A673 (cell line): ENCODE measurements at regions not wholly inside any gene's neighbourhood (a gene's known extent, or its start where the extent isn't known, plus 50 kb on each side); places are given as distances from the start of the nearest gene placed in this dataset.

ENCODE experiments used
- BruUV-seq: library from RNA; stranded (reverse); fragments of 400-500 nt; replicated peaks from 2 replicates; lab custom pipeline; 2021; lab: Mats Ljungman, UMichigan
- CTCF ChIA-PET: fragments of 300-600 bp; sonication (Branson Sonifier 250); formaldehyde crosslinking; loops from one replicate; lab custom pipeline; 2022; ENCODE audit warnings: antibody characterized with exemption; lab: Charles Lee
- POLR2A ChIA-PET: fragments of 300-600 bp; sonication (Branson Sonifier 250); formaldehyde crosslinking; loops from one replicate; lab custom pipeline; 2022; ENCODE audit warnings: antibody characterized with exemption; ENCODE audit not compliant: low non-redundant PET; lab: Charles Lee
- DNase-seq: peaks from one replicate; pipeline ENCODE4 v3.0.0-alpha.2; 2015; ENCODE audit warnings: low spot score
- H3K27ac ChIP-seq: fragments of 200-600 bp; sonication (generic); 2 replicates; pipeline ENCODE4 v1.5.1; 2016; ENCODE audit warnings: mixed run types, low read depth, mild to moderate bottlenecking, mixed read lengths, antibody characterized with exemption, low read length; ENCODE audit not compliant: poor library complexity, severe bottlenecking
- H3K27me3 ChIP-seq: fragments of 200-600 bp; sonication (generic); replicated peaks from 2 replicates; pipeline ENCODE4 v1.6.1; 2017; ENCODE audit warnings: mixed run types, low read depth, mild to moderate bottlenecking, mixed read lengths, antibody characterized with exemption, low read length; ENCODE audit not compliant: insufficient read depth, poor library complexity
- H3K36me3 ChIP-seq: fragments of 200-600 bp; sonication (generic); 2 replicates; pipeline ENCODE4 v1.6.1; 2016; ENCODE audit warnings: mixed run types, mild to moderate bottlenecking, mixed read lengths, antibody characterized with exemption, low read length; ENCODE audit not compliant: insufficient read depth, poor library complexity, severe bottlenecking
- H3K4me1 ChIP-seq: fragments of 200-600 bp; sonication (generic); 2 replicates; pipeline ENCODE4 v1.6.1; 2017; ENCODE audit warnings: mixed run types, mild to moderate bottlenecking, mixed read lengths, antibody characterized with exemption, low read length; ENCODE audit not compliant: insufficient read depth, poor library complexity, severe bottlenecking
- H3K4me3 ChIP-seq: fragments of 200-600 bp; sonication (generic); 2 replicates; pipeline ENCODE4 v1.5.1; 2016; ENCODE audit warnings: low read depth, mixed run types, mild to moderate bottlenecking, mixed read lengths, low read length; ENCODE audit not compliant: poor library complexity, severe bottlenecking
- H3K9me3 ChIP-seq: fragments of 200-600 bp; sonication (generic); 2 replicates; pipeline ENCODE4 v1.6.1; 2016; ENCODE audit warnings: mixed run types, low read depth, mild to moderate bottlenecking, mixed read lengths, antibody characterized with exemption, low read length; ENCODE audit not compliant: poor library complexity, severe bottlenecking
- CTCF ChIP-seq: fragments of 300-800, 200-600 bp; sonication (generic); conservative IDR thresholded peaks from 2 replicates; pipeline ENCODE4 v1.5.1; 2017; ENCODE audit warnings: low read depth, mild to moderate bottlenecking, antibody characterized with exemption, low read length, moderate library complexity, mixed read lengths
- EZH2 ChIP-seq: fragments of 200-600 bp; sonication (generic); IDR thresholded peaks from 2 replicates; pipeline ENCODE4 v1.6.1; 2017; ENCODE audit warnings: borderline replicate concordance, low read depth, mild to moderate bottlenecking, mixed read lengths, antibody characterized with exemption, low read length; ENCODE audit not compliant: poor library complexity, severe bottlenecking
- intact Hi-C: fragments of 100-400 bp; cut with micrococcal nuclease; formaldehyde crosslinking; loops from one replicate; pipeline ENCODE4 v1.10.0; 2022; ENCODE audit not compliant: unreplicated experiment

GRCh38 chr12:25009496-25010092, 60.7 kb upstream of the BCAT1 start:
- no TSS peak for BruUV-seq
- ChIA-PET POLR2A (no interaction called here), CTCF (interaction anchor here (0.6 kb wide), 1 partner anchor 57 kb away, joined by 5 read pairs; no protein-coding TSS in a partner anchor)

GRCh38 chr12:25005376-25005775, 56.5 kb upstream of the BCAT1 start:
- CTCF ChIA-PET: no interaction called here
- no peaks in the 10 kb centered on the region for H3K4me1 ChIP-seq
- POLR2A ChIA-PET: no interaction called here
- H3K9me3 ChIP-seq: no peaks in the 10 kb centered on the region
- H3K27me3 ChIP-seq: peaks cover 36% of the 10 kb centered on the region
- no peak overlapping the region for H3K4me3 ChIP-seq
- DNase-seq: no peak
- no peaks in the 10 kb centered on the region for H3K36me3 ChIP-seq
- H3K27ac ChIP-seq: no peak overlapping the region
- intact Hi-C loops: no loop called here
- BruUV-seq: no TSS peak
- TF ChIP-seq CTCF: no peak
- TF ChIP-seq EZH2: no peak

More at GRCh38 chr12:25009496-25010092, 60.7 kb upstream of the BCAT1 start:
- H3K9me3 ChIP-seq: no peaks in the 10 kb centered on the region
- H3K27ac ChIP-seq: no peak overlapping the region
- no peak overlapping the region for H3K4me3 ChIP-seq
- H3K4me1 ChIP-seq: no peaks in the 10 kb centered on the region
- intact Hi-C loops: no loop called here
- TF ChIP-seq CTCF (no peak), EZH2 (no peak)
- peaks cover 3% of the 10 kb centered on the region for H3K27me3 ChIP-seq
- no peaks in the 10 kb centered on the region for H3K36me3 ChIP-seq
- no peak for DNase-seq

DNA sequence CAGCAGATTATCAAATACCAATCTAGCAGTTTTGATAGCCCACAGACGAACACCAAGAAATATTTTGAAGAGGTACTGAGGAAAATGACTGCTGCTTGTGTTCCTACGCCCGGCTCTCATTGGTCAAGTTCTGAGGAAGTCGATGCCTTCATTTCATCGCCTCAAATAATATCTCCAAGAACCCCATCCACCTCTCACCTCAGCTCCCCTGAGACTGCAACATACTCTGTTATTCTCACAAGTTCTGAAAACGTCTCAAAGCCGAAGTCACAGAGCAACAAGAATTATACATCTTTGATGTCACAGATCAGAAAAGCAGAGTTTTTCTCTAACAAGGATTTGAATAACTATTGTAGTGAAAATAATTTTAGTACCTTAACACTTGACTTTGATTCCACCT, 55.5 kb upstream of the BCAT1 start:
- ChIA-PET POLR2A (no interaction called here), CTCF (no interaction called here)
- Histone ChIP-seq H3K36me3 (no peaks in the 10 kb centered on the region), H3K27me3 (peaks cover 43% of the 10 kb centered on the region), H3K9me3 (no peaks in the 10 kb centered on the region), H3K27ac (no peak overlapping the region), H3K4me3 (no peak overlapping the region), H3K4me1 (peaks cover under 1% of the 10 kb centered on the region)
- TF ChIP-seq CTCF (no peak), EZH2 (no peak)
- no TSS peak for BruUV-seq
- intact Hi-C loops: no loop called here
- no peak for DNase-seq
